ENCODE measurements at regions not wholly inside any gene's neighbourhood (a gene's known extent, or its start where the extent isn't known, plus 50 kb on each side); places are given as distances from the start of the nearest gene placed in this dataset.

DNA sequence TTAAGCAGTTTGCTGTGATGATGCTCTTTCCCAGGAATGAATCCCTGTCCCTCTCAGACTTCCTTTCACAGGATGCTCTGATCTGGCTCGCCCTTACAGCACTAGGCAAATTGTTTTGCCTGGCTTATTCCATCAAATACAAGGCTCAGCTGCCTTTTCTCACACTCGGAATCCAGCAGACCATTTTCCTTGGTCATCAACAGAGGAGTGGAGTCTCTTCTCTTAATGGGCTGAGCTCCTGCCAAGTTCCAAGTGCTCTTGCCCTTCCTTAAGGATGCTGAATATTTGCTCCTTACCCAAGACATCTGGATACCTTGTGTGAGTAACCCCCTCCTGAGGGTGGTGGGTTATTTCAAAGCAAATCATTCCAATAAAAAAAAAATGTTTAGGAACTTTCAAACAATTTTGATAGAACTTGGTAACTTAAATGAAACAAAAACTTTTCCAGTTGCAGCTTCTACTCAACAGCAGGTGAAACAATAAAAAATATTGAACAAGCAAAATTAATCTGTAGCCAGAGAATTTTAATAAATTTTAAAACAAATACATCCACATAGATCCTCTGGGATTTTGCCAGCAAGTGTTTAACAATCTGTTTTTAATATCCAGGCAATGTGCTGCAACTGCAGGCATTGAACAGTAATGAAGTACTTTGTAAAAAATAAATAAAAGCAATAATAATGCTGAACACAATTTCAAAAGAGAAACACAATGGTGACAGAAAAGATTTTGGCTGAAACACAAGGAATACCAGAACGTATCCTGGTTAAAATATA, 264.0 kb upstream of the FAR2 start:
- Mint-ChIP-seq H3K4me3 (ENCODE audit: unreplicated experiment) (no peak overlapping the region), H3K36me3 (ENCODE audit: low read depth, unreplicated experiment) (no peaks in the 10 kb centered on the region), H3K9me3 (ENCODE audit: unreplicated experiment) (no peaks in the 10 kb centered on the region), H3K27ac (ENCODE audit: unreplicated experiment) (no peak overlapping the region), H3K4me1 (ENCODE audit: unreplicated experiment) (no peaks in the 10 kb centered on the region), H3K27me3 (ENCODE audit: unreplicated experiment) (no peaks in the 10 kb centered on the region)
- TF ChIP-seq, protein P1, sequence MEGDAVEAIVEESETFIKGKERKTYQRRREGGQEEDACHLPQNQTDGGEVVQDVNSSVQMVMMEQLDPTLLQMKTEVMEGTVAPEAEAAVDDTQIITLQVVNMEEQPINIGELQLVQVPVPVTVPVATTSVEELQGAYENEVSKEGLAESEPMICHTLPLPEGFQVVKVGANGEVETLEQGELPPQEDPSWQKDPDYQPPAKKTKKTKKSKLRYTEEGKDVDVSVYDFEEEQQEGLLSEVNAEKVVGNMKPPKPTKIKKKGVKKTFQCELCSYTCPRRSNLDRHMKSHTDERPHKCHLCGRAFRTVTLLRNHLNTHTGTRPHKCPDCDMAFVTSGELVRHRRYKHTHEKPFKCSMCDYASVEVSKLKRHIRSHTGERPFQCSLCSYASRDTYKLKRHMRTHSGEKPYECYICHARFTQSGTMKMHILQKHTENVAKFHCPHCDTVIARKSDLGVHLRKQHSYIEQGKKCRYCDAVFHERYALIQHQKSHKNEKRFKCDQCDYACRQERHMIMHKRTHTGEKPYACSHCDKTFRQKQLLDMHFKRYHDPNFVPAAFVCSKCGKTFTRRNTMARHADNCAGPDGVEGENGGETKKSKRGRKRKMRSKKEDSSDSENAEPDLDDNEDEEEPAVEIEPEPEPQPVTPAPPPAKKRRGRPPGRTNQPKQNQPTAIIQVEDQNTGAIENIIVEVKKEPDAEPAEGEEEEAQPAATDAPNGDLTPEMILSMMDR (IDR thresholded peaks at IDR 0.05; ENCODE audit: unreplicated experiment): no peak
- DNase-seq (ENCODE audit: low spot score): no peak

DNA sequence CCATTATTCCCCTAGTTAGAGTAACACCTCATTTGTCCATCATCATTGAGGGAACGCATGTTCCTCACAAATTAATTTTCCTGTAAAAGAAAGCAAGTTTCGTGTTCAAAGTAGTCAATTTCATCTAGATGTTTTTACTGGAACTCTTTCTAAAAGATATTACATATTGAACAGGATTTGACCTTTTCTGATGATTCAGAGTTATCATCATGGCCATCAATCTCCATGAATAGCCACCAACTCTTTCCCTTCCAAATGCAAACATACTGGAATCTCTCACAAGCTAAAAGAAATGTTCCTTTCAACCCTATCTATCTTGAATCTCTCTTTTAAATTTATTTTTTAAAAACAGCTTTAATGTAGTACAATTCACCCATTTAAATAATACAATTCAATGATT, 263.1 kb upstream of the FAR2 start:
- no peaks in the 10 kb centered on the region for H3K4me1 Mint-ChIP-seq (ENCODE audit: unreplicated experiment)
- no peak for DNase-seq (ENCODE audit: low spot score)
- TF ChIP-seq, protein P1 (IDR thresholded peaks at IDR 0.05; ENCODE audit: unreplicated experiment): no peak
- H3K9me3 Mint-ChIP-seq (ENCODE audit: unreplicated experiment): no peaks in the 10 kb centered on the region
- no peaks in the 10 kb centered on the region for H3K27me3 Mint-ChIP-seq (ENCODE audit: unreplicated experiment)
- no peaks in the 10 kb centered on the region for H3K36me3 Mint-ChIP-seq (ENCODE audit: low read depth, unreplicated experiment)
- H3K27ac Mint-ChIP-seq (ENCODE audit: unreplicated experiment): no peak overlapping the region
- no peak overlapping the region for H3K4me3 Mint-ChIP-seq (ENCODE audit: unreplicated experiment)

DNA sequence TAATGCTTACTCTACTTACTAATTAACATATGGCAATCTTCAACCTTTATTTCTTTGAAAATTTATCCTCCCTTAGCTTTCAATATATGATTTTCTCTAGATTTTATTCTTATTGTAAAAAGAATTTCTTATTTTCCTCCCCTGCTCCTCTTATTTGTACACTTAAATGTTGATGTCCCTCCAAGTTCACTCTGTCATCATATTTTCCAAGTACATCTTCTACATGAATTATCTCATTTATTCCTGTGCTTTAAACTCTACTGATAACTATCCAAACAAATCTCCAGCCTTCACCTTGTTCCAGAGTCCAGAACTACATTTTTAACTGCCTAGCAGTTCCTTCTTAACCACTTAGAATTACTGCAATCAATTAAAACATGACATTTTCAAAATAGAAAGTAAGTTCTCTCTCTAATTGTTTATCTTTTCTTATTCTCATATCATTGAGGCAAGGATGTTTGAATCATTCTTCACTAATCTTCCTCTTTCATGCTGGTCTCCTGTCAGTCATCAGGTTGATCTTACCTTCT, 261.6 kb upstream of the FAR2 start:
- H3K4me1 Mint-ChIP-seq (ENCODE audit: unreplicated experiment): no peaks in the 10 kb centered on the region

DNA sequence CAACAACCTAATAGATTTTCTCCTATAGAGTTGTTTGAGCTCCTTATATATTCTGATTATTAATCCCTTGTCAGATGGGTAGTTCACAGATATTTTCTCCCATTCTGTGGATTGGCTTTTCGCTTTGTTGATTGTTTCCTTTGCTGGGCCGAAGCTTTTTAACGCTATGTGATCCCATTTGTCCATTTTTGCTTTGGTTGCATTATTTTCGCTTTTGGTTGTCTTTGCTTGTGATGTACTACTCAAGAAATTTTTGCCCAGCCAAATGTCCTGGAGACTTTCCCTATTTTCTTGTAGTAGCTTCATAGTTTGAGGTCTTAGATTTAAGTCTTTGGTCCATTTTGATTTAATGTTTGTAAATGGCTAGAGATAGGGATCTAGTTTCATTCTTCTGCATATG, 258.4 kb upstream of the FAR2 start:
- Mint-ChIP-seq H3K4me1 (ENCODE audit: unreplicated experiment) (no peaks in the 10 kb centered on the region), H3K27ac (ENCODE audit: unreplicated experiment) (no peak overlapping the region), H3K4me3 (ENCODE audit: unreplicated experiment) (no peak overlapping the region), H3K9me3 (ENCODE audit: unreplicated experiment) (no peaks in the 10 kb centered on the region), H3K27me3 (ENCODE audit: unreplicated experiment) (no peaks in the 10 kb centered on the region), H3K36me3 (ENCODE audit: low read depth, unreplicated experiment) (no peaks in the 10 kb centered on the region)
- DNase-seq (ENCODE audit: low spot score): no peak
- TF ChIP-seq, protein P1 (IDR thresholded peaks at IDR 0.05; ENCODE audit: unreplicated experiment): no peak

More for the DNA sequence above, 261.6 kb upstream of the FAR2 start:
- Mint-ChIP-seq H3K27me3 (ENCODE audit: unreplicated experiment) (no peaks in the 10 kb centered on the region), H3K27ac (ENCODE audit: unreplicated experiment) (no peak overlapping the region), H3K36me3 (ENCODE audit: low read depth, unreplicated experiment) (no peaks in the 10 kb centered on the region), H3K4me3 (ENCODE audit: unreplicated experiment) (no peak overlapping the region), H3K9me3 (ENCODE audit: unreplicated experiment) (no peaks in the 10 kb centered on the region)
- DNase-seq (ENCODE audit: low spot score): no peak
- TF ChIP-seq, protein P1 (IDR thresholded peaks at IDR 0.05; ENCODE audit: unreplicated experiment): no peak

DNA sequence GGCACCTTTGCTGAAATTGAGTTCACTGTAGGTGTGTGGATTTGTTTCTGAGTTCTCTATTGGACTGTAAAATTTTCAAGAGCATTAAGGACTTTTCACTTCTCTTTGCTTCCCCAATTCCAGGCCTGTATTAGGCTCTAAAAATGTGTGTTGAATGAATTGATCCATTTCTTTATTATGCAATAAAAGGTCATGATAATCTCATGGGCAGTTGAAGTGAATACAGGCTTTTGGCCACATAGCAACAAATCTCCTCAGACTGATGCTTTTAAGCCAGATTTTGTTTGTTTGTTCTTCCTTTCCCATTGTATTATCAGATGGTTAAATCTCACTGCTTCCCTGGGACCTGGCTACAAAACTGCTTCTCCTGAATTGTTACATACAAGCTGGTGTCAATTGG, 258.0 kb upstream of the FAR2 start:
- H3K4me3 Mint-ChIP-seq (ENCODE audit: unreplicated experiment): no peak overlapping the region
- no peaks in the 10 kb centered on the region for H3K27me3 Mint-ChIP-seq (ENCODE audit: unreplicated experiment)
- H3K4me1 Mint-ChIP-seq (ENCODE audit: unreplicated experiment): no peaks in the 10 kb centered on the region
- no peak overlapping the region for H3K27ac Mint-ChIP-seq (ENCODE audit: unreplicated experiment)
- H3K36me3 Mint-ChIP-seq (ENCODE audit: low read depth, unreplicated experiment): no peaks in the 10 kb centered on the region
- no peaks in the 10 kb centered on the region for H3K9me3 Mint-ChIP-seq (ENCODE audit: unreplicated experiment)
- DNase-seq (ENCODE audit: low spot score): no peak
- TF ChIP-seq, protein P1 (IDR thresholded peaks at IDR 0.05; ENCODE audit: unreplicated experiment): no peak

All from endothelial cell (in vitro differentiated cells).